HEK293 (cell line): ENCODE measurements at regions not wholly inside any gene's neighbourhood (a gene's known extent, or its start where the extent isn't known, plus 50 kb on each side); places are given as distances from the start of the nearest gene placed in this dataset.

ENCODE experiments used
- CTCF ChIA-PET: fragments of 350-600 bp; formaldehyde crosslinking; extraction: SDS; loops from one replicate; lab custom pipeline; 2021; ENCODE audit warnings: antibody characterized with exemption; lab: Yijun Ruan, JAX
- POLR2A ChIA-PET: fragments of 300-600 bp; formaldehyde crosslinking; extraction: SDS; loops from one replicate; lab custom pipeline; 2020; ENCODE audit warnings: antibody characterized with exemption, inconsistent platforms; lab: Yijun Ruan, JAX
- H3K27ac ChIP-seq: fragments of 200-500 bp; sonication (Bioruptor generic); 2 replicates; pipeline ENCODE4 v1.5.1; 2014; ENCODE audit warnings: low read depth, low read length, control low read depth, inconsistent platforms; ENCODE audit errors: extremely low read depth
- H3K36me3 ChIP-seq, 2 experiments: fragments of 200-500 bp in 1 of 2; sonication (Bioruptor generic) in 1 of 2; 1 replicate in 1 of 2; 2 replicates in 1 of 2; pipeline ENCODE4 v1.5.1; 2014 to 2017; ENCODE audit warnings: inconsistent platforms in 2 of 2, low read length in 2 of 2; ENCODE audit not compliant: control insufficient read depth in 2 of 2, insufficient read depth in 1 of 2
- H3K4me1 ChIP-seq: fragments of 200-500 bp; sonication (Bioruptor generic); 2 replicates; pipeline ENCODE4 v1.5.1; 2014; ENCODE audit warnings: mild to moderate bottlenecking, low read length, inconsistent platforms; ENCODE audit not compliant: control insufficient read depth, insufficient read depth
- H3K4me3 ChIP-seq: 2 replicates; pipeline ENCODE4 v1.5.1; 2011; ENCODE audit warnings: low read depth, mild to moderate bottlenecking, control low read depth, low read length, moderate library complexity
- H3K9me3 ChIP-seq: fragments of 200-500 bp; sonication (Bioruptor generic); 2 replicates; pipeline ENCODE4 v1.5.1; 2014; ENCODE audit warnings: low read depth, low read length, inconsistent platforms; ENCODE audit not compliant: control insufficient read depth, insufficient read depth
- FEZF1 ChIP-seq: fragments of 450-650 bp; formaldehyde crosslinking; IDR thresholded peaks from 2 replicates; pipeline ENCODE4 v1.5.1; 2016; ENCODE audit warnings: missing biosample characterization, missing genetic modification characterization
- GFI1B ChIP-seq: fragments of 450-650 bp; formaldehyde crosslinking; IDR thresholded peaks from 2 replicates; pipeline ENCODE4 v1.5.1; 2016; ENCODE audit warnings: missing biosample characterization, missing genetic modification characterization
- GLI4 ChIP-seq: fragments of 450-650 bp; formaldehyde crosslinking; IDR thresholded peaks from 2 replicates; pipeline ENCODE4 v1.5.1; 2016; ENCODE audit warnings: missing biosample characterization, missing genetic modification characterization
- IKZF3 ChIP-seq: fragments of 450-650 bp; IDR thresholded peaks from 2 replicates; pipeline ENCODE4 v1.5.0; 2018; ENCODE audit warnings: missing biosample characterization, mild to moderate bottlenecking, missing genetic modification characterization, moderate library complexity
- KLF16 ChIP-seq: fragments of 450-650 bp; formaldehyde crosslinking; IDR thresholded peaks from 2 replicates; pipeline ENCODE4 v1.5.1; 2017; ENCODE audit warnings: missing biosample characterization, missing genetic modification characterization
- PRDM2 ChIP-seq: fragments of 450-650 bp; formaldehyde crosslinking; IDR thresholded peaks from 2 replicates; pipeline ENCODE4 v1.5.1; 2016; ENCODE audit warnings: missing biosample characterization, missing genetic modification characterization, borderline replicate concordance
- PRDM4 ChIP-seq: fragments of 450-650 bp; formaldehyde crosslinking; IDR thresholded peaks from 2 replicates; pipeline ENCODE4 v1.5.1; 2017; ENCODE audit warnings: missing biosample characterization, missing genetic modification characterization
- ZBTB48 ChIP-seq: fragments of 450-650 bp; formaldehyde crosslinking; IDR thresholded peaks from 2 replicates; pipeline ENCODE4 v1.5.1; 2016; ENCODE audit warnings: missing biosample characterization, missing genetic modification characterization
- ZNF138 ChIP-seq: fragments of 450-650 bp; formaldehyde crosslinking; IDR thresholded peaks from 2 replicates; pipeline ENCODE4 v1.5.1; 2016; ENCODE audit warnings: missing biosample characterization, missing genetic modification characterization, borderline replicate concordance
- ZNF16 ChIP-seq: fragments of 450-650 bp; formaldehyde crosslinking; IDR thresholded peaks from 2 replicates; pipeline ENCODE4 v1.5.1; 2016; ENCODE audit warnings: low read depth, missing biosample characterization, missing genetic modification characterization
- ZNF184 ChIP-seq: fragments of 450-650 bp; IDR thresholded peaks from 2 replicates; pipeline ENCODE4 v1.5.1; 2018; ENCODE audit warnings: missing biosample characterization, mild to moderate bottlenecking, missing genetic modification characterization
- ZNF2 ChIP-seq: fragments of 450-650 bp; formaldehyde crosslinking; IDR thresholded peaks from 2 replicates; pipeline ENCODE4 v1.5.1; 2016; ENCODE audit warnings: missing biosample characterization, missing genetic modification characterization
- ZNF211 ChIP-seq: fragments of 450-650 bp; formaldehyde crosslinking; IDR thresholded peaks from 2 replicates; pipeline ENCODE4 v1.5.1; 2016; ENCODE audit warnings: low read depth, missing biosample characterization, missing genetic modification characterization
- ZNF214 ChIP-seq: fragments of 450-650 bp; formaldehyde crosslinking; IDR thresholded peaks from 2 replicates; pipeline ENCODE4 v1.5.1; 2017; ENCODE audit warnings: missing biosample characterization, mild to moderate bottlenecking, missing genetic modification characterization, borderline replicate concordance
- ZNF239 ChIP-seq: fragments of 450-650 bp; formaldehyde crosslinking; IDR thresholded peaks from 2 replicates; pipeline ENCODE4 v1.5.1; 2016; ENCODE audit warnings: missing biosample characterization, missing genetic modification characterization
- ZNF350 ChIP-seq: fragments of 450-650 bp; formaldehyde crosslinking; IDR thresholded peaks from 2 replicates; pipeline ENCODE4 v1.5.0; 2017; ENCODE audit warnings: missing biosample characterization, mild to moderate bottlenecking, missing genetic modification characterization
- ZNF510 ChIP-seq: fragments of 450-650 bp; formaldehyde crosslinking; IDR thresholded peaks from 2 replicates; pipeline ENCODE4 v1.5.1; 2018; ENCODE audit warnings: mild to moderate bottlenecking, missing genetic modification characterization, missing biosample characterization; ENCODE audit not compliant: insufficient replicate concordance
- ZNF530 ChIP-seq: fragments of 450-650 bp; formaldehyde crosslinking; IDR thresholded peaks from 2 replicates; pipeline ENCODE4 v1.5.1; 2016; ENCODE audit warnings: low read depth, missing biosample characterization, missing genetic modification characterization
- ZNF544 ChIP-seq: fragments of 450-650 bp; formaldehyde crosslinking; IDR thresholded peaks from 2 replicates; pipeline ENCODE4 v1.5.0; 2017; ENCODE audit warnings: missing biosample characterization, missing genetic modification characterization
- ZNF548 ChIP-seq: fragments of 450-650 bp; formaldehyde crosslinking; IDR thresholded peaks from 2 replicates; pipeline ENCODE4 v1.5.1; 2016; ENCODE audit warnings: missing biosample characterization, missing genetic modification characterization
- ZNF558 ChIP-seq: fragments of 450-650 bp; formaldehyde crosslinking; IDR thresholded peaks from 2 replicates; pipeline ENCODE4 v1.5.1; 2016; ENCODE audit warnings: missing biosample characterization, missing genetic modification characterization
- ZNF561 ChIP-seq: fragments of 450-650 bp; IDR thresholded peaks from 2 replicates; pipeline ENCODE4 v1.5.1; 2018; ENCODE audit warnings: missing biosample characterization, missing genetic modification characterization, borderline replicate concordance
- ZNF654 ChIP-seq: fragments of 450-650 bp; formaldehyde crosslinking; IDR thresholded peaks from 2 replicates; pipeline ENCODE4 v1.5.1; 2016; ENCODE audit warnings: low read depth, missing biosample characterization, missing genetic modification characterization
- ZNF792 ChIP-seq: fragments of 450-650 bp; formaldehyde crosslinking; IDR thresholded peaks from 2 replicates; pipeline ENCODE4 v1.5.1; 2016; ENCODE audit warnings: missing biosample characterization, missing genetic modification characterization
- TF ChIP-seq, protein P1 (sequence below): fragments of 450-650 bp; formaldehyde crosslinking; IDR thresholded peaks from 2 replicates; pipeline ENCODE4 v1.5.1; 2016; ENCODE audit warnings: missing biosample characterization, missing genetic modification characterization
- TF ChIP-seq, protein P2 (sequence below): fragments of 450-650 bp; formaldehyde crosslinking; IDR thresholded peaks from 2 replicates; pipeline ENCODE4; 2016; ENCODE audit warnings: missing biosample characterization, missing genetic modification characterization

- TF ChIP-seq KLF16 (no peak), PRDM4 (tag by site-specific recombination) (peak; percentile 84), ZNF530 (tag by site-specific recombination) (no peak), ZNF214 (tag by site-specific recombination) (no peak), ZNF184 (tag by site-specific recombination) (peak; percentile 66; the same call in 1 of the 2 replicates), GFI1B (tag by site-specific recombination) (no peak), ZNF654 (tag by site-specific recombination) (peak; percentile 44), ZNF350 (no peak), IKZF3 (tag by site-specific recombination) (0 out of 2 replicates have a peak, but pooled peaks have one; percentile 35), ZBTB48 (tag by site-specific recombination) (peak; percentile 67; the same call in 1 of the 2 replicates), FEZF1 (tag by site-specific recombination) (peak; percentile 30; the same call in 1 of the 2 replicates), ZNF211 (tag by site-specific recombination) (no peak), ZNF561 (tag by site-specific recombination) (peak; percentile 26; the same call in 1 of the 2 replicates), PRDM2 (no peak)
- TF ChIP-seq, protein P1, sequence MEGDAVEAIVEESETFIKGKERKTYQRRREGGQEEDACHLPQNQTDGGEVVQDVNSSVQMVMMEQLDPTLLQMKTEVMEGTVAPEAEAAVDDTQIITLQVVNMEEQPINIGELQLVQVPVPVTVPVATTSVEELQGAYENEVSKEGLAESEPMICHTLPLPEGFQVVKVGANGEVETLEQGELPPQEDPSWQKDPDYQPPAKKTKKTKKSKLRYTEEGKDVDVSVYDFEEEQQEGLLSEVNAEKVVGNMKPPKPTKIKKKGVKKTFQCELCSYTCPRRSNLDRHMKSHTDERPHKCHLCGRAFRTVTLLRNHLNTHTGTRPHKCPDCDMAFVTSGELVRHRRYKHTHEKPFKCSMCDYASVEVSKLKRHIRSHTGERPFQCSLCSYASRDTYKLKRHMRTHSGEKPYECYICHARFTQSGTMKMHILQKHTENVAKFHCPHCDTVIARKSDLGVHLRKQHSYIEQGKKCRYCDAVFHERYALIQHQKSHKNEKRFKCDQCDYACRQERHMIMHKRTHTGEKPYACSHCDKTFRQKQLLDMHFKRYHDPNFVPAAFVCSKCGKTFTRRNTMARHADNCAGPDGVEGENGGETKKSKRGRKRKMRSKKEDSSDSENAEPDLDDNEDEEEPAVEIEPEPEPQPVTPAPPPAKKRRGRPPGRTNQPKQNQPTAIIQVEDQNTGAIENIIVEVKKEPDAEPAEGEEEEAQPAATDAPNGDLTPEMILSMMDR (tag by site-specific recombination): peak; percentile 48; the same call in 1 of the 2 replicates
- TF ChIP-seq, all 188 proteins: peak for 12
These were observed 100.2 kb downstream of the PERP start (continued) for GRCh38 chr6:138007014-138007472.

DNA sequence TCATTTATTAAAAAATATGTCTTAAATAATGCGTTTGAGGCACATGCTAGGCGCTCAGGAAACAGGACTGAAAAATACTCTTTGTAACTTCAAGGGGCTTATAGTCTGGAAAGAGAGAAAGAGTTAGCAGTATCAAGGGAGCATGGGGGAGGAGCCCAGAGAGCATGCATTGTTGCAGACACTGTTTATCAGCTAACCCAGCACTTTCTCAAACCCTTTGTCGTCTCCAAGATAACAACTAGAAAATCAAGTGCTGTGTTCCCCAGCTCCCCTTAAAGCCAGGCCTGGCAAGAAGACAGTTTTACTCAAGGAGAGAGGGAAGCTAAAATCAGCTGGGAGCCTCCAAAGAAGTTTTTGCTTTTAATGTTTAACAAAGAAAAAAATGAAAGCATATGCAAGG lies 98.4 kb downstream of the PERP start:
- no peaks in the 10 kb centered on the region for H3K9me3 ChIP-seq
- TF ChIP-seq ZNF239 (tag by site-specific recombination): no peak
- TF ChIP-seq ZNF2 (tag by site-specific recombination): no peak
- no peak for TF ChIP-seq ZNF510 (tag by site-specific recombination)
- TF ChIP-seq ZNF138 (tag by site-specific recombination): no peak
- TF ChIP-seq ZNF544 (tag by site-specific recombination): no peak
- TF ChIP-seq GLI4 (tag by site-specific recombination): no peak
- TF ChIP-seq ZNF16: no peak
- TF ChIP-seq ZNF548 (tag by site-specific recombination): no peak
- TF ChIP-seq ZNF792 (tag by site-specific recombination): no peak
- TF ChIP-seq, protein P2, sequence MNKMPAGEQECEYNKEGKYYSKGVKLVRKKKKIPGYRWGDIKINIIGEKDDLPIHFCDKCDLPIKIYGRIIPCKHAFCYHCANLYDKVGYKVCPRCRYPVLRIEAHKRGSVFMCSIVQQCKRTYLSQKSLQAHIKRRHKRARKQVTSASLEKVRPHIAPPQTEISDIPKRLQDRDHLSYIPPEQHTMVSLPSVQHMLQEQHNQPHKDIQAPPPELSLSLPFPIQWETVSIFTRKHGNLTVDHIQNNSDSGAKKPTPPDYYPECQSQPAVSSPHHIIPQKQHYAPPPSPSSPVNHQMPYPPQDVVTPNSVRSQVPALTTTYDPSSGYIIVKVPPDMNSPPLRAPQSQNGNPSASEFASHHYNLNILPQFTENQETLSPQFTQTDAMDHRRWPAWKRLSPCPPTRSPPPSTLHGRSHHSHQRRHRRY (tag by site-specific recombination): no peak
- no peak for TF ChIP-seq ZNF558 (tag by site-specific recombination)
- ChIA-PET CTCF (interaction anchor here (0.6 to 10.8 kb wide), 8 partner anchors 78 to 668 kb away, joined by 3 to 188 read pairs (median 6); no protein-coding TSS in a partner anchor), POLR2A (interaction anchor here (5.2 kb wide), 1 partner anchor 98 kb away, joined by 36 read pairs; the partner anchor contains the start of gene PERP)
- no peaks in the 10 kb centered on the region for H3K36me3 ChIP-seq
- H3K4me1 ChIP-seq: no peaks in the 10 kb centered on the region
- no peak overlapping the region for H3K27ac ChIP-seq
- no peak overlapping the region for H3K4me3 ChIP-seq
